Mesenchymal stem cell (in vitro differentiated cells and primary cell): ENCODE measurements at regions not wholly inside any gene's neighbourhood (a gene's known extent, or its start where the extent isn't known, plus 50 kb on each side); places are given as distances from the start of the nearest gene placed in this dataset.

Experiments
- DNase-seq: peaks from one replicate; pipeline ENCODE4 v3.0.0-alpha.2; 2013
- H2AFZ ChIP-seq: one replicate; pipeline ENCODE4 v1.6.1; 2013; ENCODE audit warnings: low read depth, mild to moderate bottlenecking, control low read depth, inconsistent platforms, low read length, moderate library complexity
- H2AK5ac ChIP-seq: 2 replicates; pipeline ENCODE4 v1.6.1; 2013; ENCODE audit warnings: low read length, moderate library complexity, mild to moderate bottlenecking, inconsistent platforms; ENCODE audit not compliant: severe bottlenecking
- H2BK120ac ChIP-seq: one replicate; pipeline ENCODE4 v1.6.1; 2013; ENCODE audit warnings: low read depth, mild to moderate bottlenecking, inconsistent platforms, low read length, moderate library complexity
- H2BK12ac ChIP-seq, 2 experiments: one replicate each; pipeline ENCODE4 v1.6.1; 2013; ENCODE audit warnings: inconsistent platforms in 2 of 2, low read length in 2 of 2, mild to moderate bottlenecking in 2 of 2, moderate library complexity in 2 of 2, control low read depth in 1 of 2
- H2BK15ac ChIP-seq: one replicate; pipeline ENCODE4 v1.6.1; 2013; ENCODE audit warnings: mild to moderate bottlenecking, low read depth, inconsistent platforms; ENCODE audit not compliant: poor library complexity, severe bottlenecking
- H2BK5ac ChIP-seq: 2 replicates; pipeline ENCODE4 v1.6.1; 2013; ENCODE audit warnings: low read depth, mild to moderate bottlenecking, low read length, control low read depth, inconsistent platforms; ENCODE audit not compliant: poor library complexity, severe bottlenecking
- H3K14ac ChIP-seq, 2 experiments: one replicate each; pipeline ENCODE4 v1.6.1; 2013; ENCODE audit warnings: inconsistent platforms in 2 of 2, low read length in 2 of 2, control low read depth in 1 of 2, mild to moderate bottlenecking in 1 of 2, moderate library complexity in 1 of 2
- H3K18ac ChIP-seq, 2 experiments: one replicate each; pipeline ENCODE4 v1.6.1; 2013; ENCODE audit warnings: inconsistent platforms in 2 of 2, low read length in 2 of 2, control low read depth in 1 of 2, low read depth in 1 of 2, mild to moderate bottlenecking in 1 of 2
- H3K23ac ChIP-seq, 2 experiments: one replicate each; pipeline ENCODE4 v1.6.1; 2013; ENCODE audit warnings: inconsistent platforms in 2 of 2, low read length in 2 of 2, mild to moderate bottlenecking in 2 of 2, moderate library complexity in 2 of 2, control low read depth in 1 of 2
- H3K27ac ChIP-seq: 2 replicates; pipeline ENCODE4 v1.5.1; 2013; ENCODE audit warnings: mild to moderate bottlenecking, moderate library complexity, low read length, control low read depth, inconsistent platforms; ENCODE audit not compliant: poor library complexity, severe bottlenecking
- H3K27me3 ChIP-seq, 2 experiments: 2 replicates each; pipeline versions ENCODE4 v1.6.1 to v1.7.0; 2013; ENCODE audit warnings: low read length in 2 of 2, mild to moderate bottlenecking in 2 of 2, moderate library complexity in 2 of 2, control low read depth in 1 of 2, inconsistent platforms in 1 of 2; ENCODE audit not compliant: control insufficient read depth in 1 of 2, insufficient read depth in 1 of 2
- H3K36me3 ChIP-seq, 2 experiments: 2 replicates each; pipeline versions ENCODE4 v1.6.1 to v1.7.0; 2013; ENCODE audit warnings: low read length in 2 of 2, control low read depth in 1 of 2, inconsistent platforms in 1 of 2, low read depth in 1 of 2, mild to moderate bottlenecking in 1 of 2; ENCODE audit not compliant: insufficient read depth in 2 of 2, control insufficient read depth in 1 of 2
- H3K4ac ChIP-seq, 2 experiments: one replicate each; pipeline ENCODE4 v1.6.1; 2013; ENCODE audit warnings: inconsistent platforms in 2 of 2, low read length in 2 of 2, mild to moderate bottlenecking in 2 of 2, moderate library complexity in 2 of 2, control low read depth in 1 of 2, low read depth in 1 of 2
- H3K4me1 ChIP-seq: 2 replicates; pipeline ENCODE4 v1.6.1; 2013; ENCODE audit warnings: low read depth, low read length, control low read depth; ENCODE audit not compliant: control insufficient read depth, insufficient read depth
- H3K4me2 ChIP-seq: 2 replicates; pipeline ENCODE4 v1.6.1; 2013; ENCODE audit warnings: low read length, mild to moderate bottlenecking, inconsistent platforms; ENCODE audit not compliant: poor library complexity, severe bottlenecking
- H3K4me3 ChIP-seq, 2 experiments: 2 replicates each; pipeline versions ENCODE4 v1.5.1 to v1.7.0; 2013; ENCODE audit warnings: low read length in 2 of 2, mild to moderate bottlenecking in 2 of 2, control low read depth in 1 of 2, low read depth in 1 of 2; ENCODE audit not compliant: insufficient read depth in 1 of 2
- H3K79me1 ChIP-seq: replicated peaks from 2 replicates; pipeline ENCODE4 v1.6.1; 2013; ENCODE audit warnings: mild to moderate bottlenecking, control low read depth, low read length, inconsistent platforms; ENCODE audit not compliant: poor library complexity, severe bottlenecking
- H3K9ac ChIP-seq: 2 replicates; pipeline ENCODE4 v1.7.0; 2013; ENCODE audit warnings: mild to moderate bottlenecking, low read length, moderate library complexity
- H3K9me3 ChIP-seq: 2 replicates; pipeline ENCODE4 v1.7.0; 2013; ENCODE audit warnings: mild to moderate bottlenecking, low read length; ENCODE audit not compliant: control insufficient read depth
- H4K8ac ChIP-seq: one replicate; pipeline ENCODE4 v1.6.1; 2013; ENCODE audit warnings: inconsistent platforms, mild to moderate bottlenecking, low read length, moderate library complexity
- H4K91ac ChIP-seq: one replicate; pipeline ENCODE4 v1.6.1; 2013; ENCODE audit warnings: mild to moderate bottlenecking, low read length, inconsistent platforms
- WGBS: methylation state at CpG from one replicate; pipeline ENCODE4 v1.1.7; 2013; ENCODE audit warnings: mixed read lengths; 5-methylcytosine and 5-hydroxymethylcytosine counted together

DNA sequence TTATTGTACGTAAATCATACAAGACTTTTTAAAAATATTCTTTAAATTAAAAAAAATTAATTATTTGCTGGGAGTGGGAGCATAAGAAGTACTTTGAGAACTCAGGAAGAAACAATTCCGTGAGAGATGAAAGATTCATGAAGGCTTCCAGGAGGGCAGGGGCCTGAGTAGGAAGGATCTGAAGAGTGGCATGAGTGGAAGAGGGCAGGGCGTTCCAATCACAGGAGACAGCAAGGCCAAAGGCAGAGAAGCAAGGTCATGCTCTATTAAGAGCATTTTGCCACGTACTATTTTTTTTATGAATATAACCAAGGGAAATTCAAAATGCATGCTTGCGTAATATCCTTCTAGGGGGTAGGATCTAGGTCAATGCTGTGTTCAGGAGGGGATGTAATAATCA lies 265.5 kb downstream of the ZNF608 start:
- 89% methylated on average over 3 of the region's 5 CpGs for WGBS
- no peak overlapping the region for H2BK15ac ChIP-seq
- no peak for DNase-seq

DNA sequence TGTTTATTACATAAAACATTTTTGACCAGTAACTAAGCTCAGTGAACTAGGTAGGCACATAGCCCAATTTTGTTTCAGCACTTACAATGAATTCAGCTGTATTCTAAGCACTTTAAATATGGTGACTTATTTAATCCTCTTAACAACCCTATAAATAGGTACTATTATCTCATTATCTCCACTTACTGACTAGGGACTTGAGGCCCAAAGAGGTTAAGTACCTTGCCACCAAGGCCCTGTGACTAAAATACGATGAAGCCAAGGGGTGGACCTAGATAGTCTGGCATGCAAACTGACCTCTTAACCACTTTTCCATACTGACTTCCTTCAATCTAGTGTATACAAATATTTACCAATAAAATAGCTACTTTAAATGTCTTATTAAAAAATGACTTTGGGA lies 266.4 kb downstream of the ZNF608 start:
- Histone ChIP-seq H2AFZ (no peak overlapping the region), H3K27ac (no peak overlapping the region), H3K18ac (no peak overlapping the region), H2BK5ac (no peak overlapping the region), H3K9me3 (no peaks in the 10 kb centered on the region), H3K27me3 (no peaks in the 10 kb centered on the region), H3K4ac (no peak overlapping the region), H3K9ac (no peak overlapping the region), H2BK120ac (no peak overlapping the region), H3K79me1 (no peaks in the 10 kb centered on the region), H4K8ac (no peak overlapping the region), H3K4me3 (no peak overlapping the region), H3K4me2 (no peak overlapping the region), H2BK15ac (no peak overlapping the region), H4K91ac (no peak overlapping the region), H3K4me1 (no peaks in the 10 kb centered on the region), H3K14ac (no peak overlapping the region), H3K36me3 (no peaks in the 10 kb centered on the region), H2AK5ac (no peak overlapping the region), H2BK12ac (no peak overlapping the region), H3K23ac (no peak overlapping the region)
- 87% methylated on average over 1 of the region's 1 CpG for WGBS
- no peak for DNase-seq

More for the DNA sequence above, 265.5 kb downstream of the ZNF608 start:
- H3K23ac ChIP-seq: no peak overlapping the region
- no peaks in the 10 kb centered on the region for H3K9me3 ChIP-seq
- no peaks in the 10 kb centered on the region for H3K36me3 ChIP-seq
- H4K91ac ChIP-seq: no peak overlapping the region
- H2AK5ac ChIP-seq: no peak overlapping the region
- no peak overlapping the region for H3K4ac ChIP-seq
- H3K4me1 ChIP-seq: no peaks in the 10 kb centered on the region
- no peak overlapping the region for H2BK12ac ChIP-seq
- no peak overlapping the region for H4K8ac ChIP-seq
- no peaks in the 10 kb centered on the region for H3K79me1 ChIP-seq
- H3K14ac ChIP-seq: no peak overlapping the region
- H2AFZ ChIP-seq: no peak overlapping the region
- H3K9ac ChIP-seq: no peak overlapping the region
- H3K4me3 ChIP-seq: no peak overlapping the region
- no peak overlapping the region for H2BK5ac ChIP-seq
- no peak overlapping the region for H3K27ac ChIP-seq
- no peak overlapping the region for H2BK120ac ChIP-seq
- no peak overlapping the region for H3K18ac ChIP-seq
- no peak overlapping the region for H3K4me2 ChIP-seq
- H3K27me3 ChIP-seq: no peaks in the 10 kb centered on the region

DNA sequence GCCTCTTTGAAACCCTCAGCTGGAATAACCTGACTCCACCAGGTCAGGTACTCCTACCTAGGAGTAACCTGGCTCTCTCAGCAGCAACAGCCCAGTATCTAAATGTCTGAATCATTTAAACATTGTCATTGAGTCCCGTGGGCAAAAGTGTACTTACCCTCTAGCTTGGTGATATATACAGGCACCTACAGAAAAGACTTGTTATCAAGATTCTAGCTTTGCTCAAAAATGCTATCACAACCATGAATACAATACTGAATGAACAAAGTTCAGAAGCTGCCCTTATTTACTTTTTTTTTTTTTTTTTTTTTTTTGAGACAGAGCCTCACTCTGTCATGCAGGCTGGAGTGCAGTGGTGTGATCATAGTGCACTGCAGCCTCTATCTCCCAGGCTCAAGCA lies 268.2 kb downstream of the ZNF608 start:
- no peak overlapping the region for H2BK5ac ChIP-seq
- H3K23ac ChIP-seq: no peak overlapping the region
- no peak overlapping the region for H3K4ac ChIP-seq
- H3K14ac ChIP-seq: no peak overlapping the region
- no peak overlapping the region for H2AFZ ChIP-seq
- no peak overlapping the region for H3K4me2 ChIP-seq
- no peak overlapping the region for H4K91ac ChIP-seq
- no peak overlapping the region for H4K8ac ChIP-seq
- H3K79me1 ChIP-seq: no peaks in the 10 kb centered on the region
- H3K27me3 ChIP-seq: no peaks in the 10 kb centered on the region
- H2BK12ac ChIP-seq: no peak overlapping the region
- H3K18ac ChIP-seq: no peak overlapping the region
- H3K4me3 ChIP-seq: no peak overlapping the region
- H3K4me1 ChIP-seq: no peaks in the 10 kb centered on the region
- no peak overlapping the region for H2AK5ac ChIP-seq
- no peak overlapping the region for H3K9ac ChIP-seq
- 76% methylated on average over 1 of the region's 1 CpG for WGBS
- DNase-seq: no peak
- H2BK15ac ChIP-seq: no peak overlapping the region
- no peak overlapping the region for H2BK120ac ChIP-seq
- H3K27ac ChIP-seq: no peak overlapping the region
- H3K36me3 ChIP-seq: no peaks in the 10 kb centered on the region
- H3K9me3 ChIP-seq: no peaks in the 10 kb centered on the region

DNA sequence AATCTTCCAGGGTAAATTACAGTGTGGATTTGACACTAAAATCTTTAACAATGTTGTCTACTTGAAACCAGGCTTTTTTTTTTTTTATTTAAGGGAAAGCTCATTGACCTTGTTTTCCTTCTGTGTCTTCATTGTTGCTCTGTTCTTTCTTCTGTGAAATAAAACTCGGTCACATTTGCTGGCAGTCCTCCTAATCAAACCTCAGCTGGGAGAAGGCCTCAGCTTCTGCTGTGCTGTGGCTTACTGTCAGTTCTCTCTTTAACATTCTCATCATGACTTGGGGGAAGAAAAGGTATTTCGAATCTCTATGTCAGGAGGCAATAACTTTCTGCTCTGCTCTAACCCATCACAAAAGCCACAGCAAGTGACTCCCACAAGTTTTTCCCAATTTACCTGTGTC lies 268.9 kb downstream of the ZNF608 start:
- Histone ChIP-seq H3K4me1 (no peaks in the 10 kb centered on the region), H2BK12ac (no peak overlapping the region), H3K36me3 (no peaks in the 10 kb centered on the region), H2BK120ac (no peak overlapping the region), H2BK5ac (no peak overlapping the region), H2AFZ (no peak overlapping the region), H3K9me3 (no peaks in the 10 kb centered on the region), H3K18ac (no peak overlapping the region), H3K9ac (no peak overlapping the region), H3K27me3 (no peaks in the 10 kb centered on the region), H2BK15ac (no peak overlapping the region), H3K4me3 (no peak overlapping the region), H3K27ac (no peak overlapping the region), H3K79me1 (no peaks in the 10 kb centered on the region), H3K4me2 (no peak overlapping the region), H4K8ac (no peak overlapping the region), H3K14ac (no peak overlapping the region), H3K4ac (no peak overlapping the region), H2AK5ac (no peak overlapping the region), H3K23ac (no peak overlapping the region), H4K91ac (no peak overlapping the region)
- 75% methylated on average over 2 of the region's 2 CpGs for WGBS
- no peak for DNase-seq
